Panc1 (cell line): ENCODE measurements at regions not wholly inside any gene's neighbourhood (a gene's known extent, or its start where the extent isn't known, plus 50 kb on each side); places are given as distances from the start of the nearest gene placed in this dataset.
"Not testable (repeated sequence)": the region's sequence is repeated elsewhere in the genome, so short reads cannot be mapped to it uniquely, and the experiment has no call there.

ENCODE experiments used
- ATAC-seq: fragments of 200-7000 bp; cut with Tn5 transposase; 2 replicates; pipeline ENCODE4 v1.9.1; 2020; ENCODE audit warnings: mild to moderate bottlenecking, moderate library complexity
- BruUV-seq: library from RNA; stranded (reverse); fragments of 400-500 nt; replicated peaks from 2 replicates; lab custom pipeline; 2021; lab: Mats Ljungman, UMichigan
- CTCF ChIA-PET: fragments of 300-600 bp; sonication (Branson Sonifier 250); formaldehyde crosslinking; loops from one replicate; lab custom pipeline; 2022; ENCODE audit warnings: antibody characterized with exemption; lab: Charles Lee
- POLR2A ChIA-PET: fragments of 300-600 bp; sonication (Branson Sonifier 250); formaldehyde crosslinking; loops from one replicate; lab custom pipeline; 2022; ENCODE audit warnings: antibody characterized with exemption; lab: Charles Lee
- DNase-seq: peaks from one replicate; pipeline ENCODE4 v3.0.0-alpha.2; 2010; ENCODE audit warnings: low read depth, low spot score
- H3K27ac ChIP-seq: 2 replicates; pipeline ENCODE4 v1.5.1; 2011; ENCODE audit warnings: mild to moderate bottlenecking, low read length, inconsistent platforms
- H3K27me3 ChIP-seq: fragments of 200-500 bp; sonication (Bioruptor generic); 2 replicates; pipeline ENCODE4 v1.6.0; 2014; ENCODE audit warnings: low read length, inconsistent platforms; ENCODE audit not compliant: control insufficient read depth, insufficient read depth
- H3K36me3 ChIP-seq: fragments of 200-500 bp; sonication (Bioruptor generic); 2 replicates; pipeline ENCODE4 v1.5.1; 2014; ENCODE audit warnings: inconsistent platforms, mild to moderate bottlenecking, low read length, moderate library complexity; ENCODE audit not compliant: control insufficient read depth, insufficient read depth
- H3K4me1 ChIP-seq: 2 replicates; pipeline ENCODE4 v1.5.1; 2011; ENCODE audit warnings: inconsistent platforms, mild to moderate bottlenecking, low read length, moderate library complexity; ENCODE audit not compliant: control insufficient read depth, insufficient read depth
- H3K4me3 ChIP-seq, 2 experiments: 2 replicates each; pipeline ENCODE4 v1.5.1; 2011 to 2012; ENCODE audit warnings: low read depth in 2 of 2, low read length in 2 of 2, mild to moderate bottlenecking in 2 of 2, inconsistent platforms in 1 of 2, moderate library complexity in 1 of 2
- H3K9me3 ChIP-seq: fragments of 200-500 bp; sonication (Bioruptor generic); 2 replicates; pipeline ENCODE4 v1.5.1; 2014; ENCODE audit warnings: low read depth, mild to moderate bottlenecking, inconsistent platforms, low read length, moderate library complexity; ENCODE audit not compliant: control insufficient read depth, insufficient read depth
- POLR2AphosphoS5 ChIP-seq: IDR thresholded peaks from 2 replicates; pipeline ENCODE4 v1.6.1; 2012; ENCODE audit warnings: mild to moderate bottlenecking, low read depth, low read length, moderate library complexity
- SIN3A ChIP-seq: IDR thresholded peaks from 2 replicates; pipeline ENCODE4 v1.6.1; 2012; ENCODE audit warnings: low read depth, mild to moderate bottlenecking, low read length, moderate library complexity, borderline replicate concordance; ENCODE audit not compliant: insufficient read depth
- TCF7L2 ChIP-seq: IDR thresholded peaks from 2 replicates; pipeline ENCODE4 v1.6.1; 2011; ENCODE audit warnings: mild to moderate bottlenecking, low read depth, low read length, inconsistent platforms
- in situ Hi-C: cut with HindIII; loops from 2 replicates; pipeline ENCODE4 v1.10.0; 2016; ENCODE audit warnings: low sequenced_read_pairs, low pct_unique_long_range_greater_than_20kb
- intact Hi-C: fragments of 100-400 bp; cut with micrococcal nuclease; formaldehyde crosslinking; loops from one replicate; pipeline ENCODE4 v1.10.0; 2022; ENCODE audit not compliant: unreplicated experiment
- TF ChIP-seq, protein P1 (sequence below): fragments of 450-650 bp; IDR thresholded peaks from 2 replicates; pipeline ENCODE4 v1.5.1; 2017; ENCODE audit warnings: mild to moderate bottlenecking
- TF ChIP-seq, protein P2 (sequence below), 2 experiments: IDR thresholded peaks; 2 replicates each; pipeline ENCODE4 v1.6.1; 2011 to 2012; ENCODE audit warnings: low read depth in 2 of 2, control low read depth in 1 of 2, low read length in 1 of 2, mild to moderate bottlenecking in 1 of 2, moderate library complexity in 1 of 2; ENCODE audit not compliant: insufficient read depth in 1 of 2

DNA sequence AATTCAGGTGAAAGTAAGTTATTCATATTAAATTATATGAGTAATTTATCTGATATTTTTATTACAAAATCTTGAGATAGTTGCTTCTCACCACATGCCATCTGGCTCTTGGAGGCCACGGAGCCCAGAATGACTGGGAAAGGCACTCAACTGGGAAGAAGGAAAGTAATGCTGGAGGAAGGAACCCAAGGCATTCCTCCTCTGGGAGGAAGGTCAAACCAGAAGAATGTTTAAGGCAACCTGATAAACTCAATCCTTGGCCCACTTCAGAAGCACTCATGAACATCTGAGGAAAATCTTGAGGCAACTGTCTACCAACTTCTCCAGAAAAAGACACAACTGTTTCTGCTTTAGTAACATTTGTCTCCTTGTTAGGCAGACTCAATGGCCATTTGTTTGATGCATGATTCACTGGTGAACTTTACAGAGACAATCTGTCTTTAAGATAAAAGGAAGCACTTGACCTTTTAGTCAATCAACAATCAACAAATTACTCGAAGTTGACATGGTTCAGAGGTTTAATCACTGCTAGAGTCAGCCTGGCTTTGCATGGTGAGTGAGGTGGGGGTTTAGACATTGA lies 261.4 kb upstream of the MME start:
- intact Hi-C loops = no loop called here
- Histone ChIP-seq H3K27me3 (no peaks in the 10 kb centered on the region), H3K27ac (no peak overlapping the region), H3K4me3 (no peak overlapping the region), H3K9me3 (no peaks in the 10 kb centered on the region), H3K36me3 (no peaks in the 10 kb centered on the region), H3K4me1 (no peaks in the 10 kb centered on the region)
- POLR2A ChIA-PET = no interaction called here
- ATAC-seq = no peak
- no TSS peak for BruUV-seq
- DNase-seq = no peak
- TF ChIP-seq, protein P1, sequence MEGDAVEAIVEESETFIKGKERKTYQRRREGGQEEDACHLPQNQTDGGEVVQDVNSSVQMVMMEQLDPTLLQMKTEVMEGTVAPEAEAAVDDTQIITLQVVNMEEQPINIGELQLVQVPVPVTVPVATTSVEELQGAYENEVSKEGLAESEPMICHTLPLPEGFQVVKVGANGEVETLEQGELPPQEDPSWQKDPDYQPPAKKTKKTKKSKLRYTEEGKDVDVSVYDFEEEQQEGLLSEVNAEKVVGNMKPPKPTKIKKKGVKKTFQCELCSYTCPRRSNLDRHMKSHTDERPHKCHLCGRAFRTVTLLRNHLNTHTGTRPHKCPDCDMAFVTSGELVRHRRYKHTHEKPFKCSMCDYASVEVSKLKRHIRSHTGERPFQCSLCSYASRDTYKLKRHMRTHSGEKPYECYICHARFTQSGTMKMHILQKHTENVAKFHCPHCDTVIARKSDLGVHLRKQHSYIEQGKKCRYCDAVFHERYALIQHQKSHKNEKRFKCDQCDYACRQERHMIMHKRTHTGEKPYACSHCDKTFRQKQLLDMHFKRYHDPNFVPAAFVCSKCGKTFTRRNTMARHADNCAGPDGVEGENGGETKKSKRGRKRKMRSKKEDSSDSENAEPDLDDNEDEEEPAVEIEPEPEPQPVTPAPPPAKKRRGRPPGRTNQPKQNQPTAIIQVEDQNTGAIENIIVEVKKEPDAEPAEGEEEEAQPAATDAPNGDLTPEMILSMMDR = no peak
- TF ChIP-seq POLR2AphosphoS5 (no peak), TCF7L2 (no peak), SIN3A (no peak)
- TF ChIP-seq, protein P2, sequence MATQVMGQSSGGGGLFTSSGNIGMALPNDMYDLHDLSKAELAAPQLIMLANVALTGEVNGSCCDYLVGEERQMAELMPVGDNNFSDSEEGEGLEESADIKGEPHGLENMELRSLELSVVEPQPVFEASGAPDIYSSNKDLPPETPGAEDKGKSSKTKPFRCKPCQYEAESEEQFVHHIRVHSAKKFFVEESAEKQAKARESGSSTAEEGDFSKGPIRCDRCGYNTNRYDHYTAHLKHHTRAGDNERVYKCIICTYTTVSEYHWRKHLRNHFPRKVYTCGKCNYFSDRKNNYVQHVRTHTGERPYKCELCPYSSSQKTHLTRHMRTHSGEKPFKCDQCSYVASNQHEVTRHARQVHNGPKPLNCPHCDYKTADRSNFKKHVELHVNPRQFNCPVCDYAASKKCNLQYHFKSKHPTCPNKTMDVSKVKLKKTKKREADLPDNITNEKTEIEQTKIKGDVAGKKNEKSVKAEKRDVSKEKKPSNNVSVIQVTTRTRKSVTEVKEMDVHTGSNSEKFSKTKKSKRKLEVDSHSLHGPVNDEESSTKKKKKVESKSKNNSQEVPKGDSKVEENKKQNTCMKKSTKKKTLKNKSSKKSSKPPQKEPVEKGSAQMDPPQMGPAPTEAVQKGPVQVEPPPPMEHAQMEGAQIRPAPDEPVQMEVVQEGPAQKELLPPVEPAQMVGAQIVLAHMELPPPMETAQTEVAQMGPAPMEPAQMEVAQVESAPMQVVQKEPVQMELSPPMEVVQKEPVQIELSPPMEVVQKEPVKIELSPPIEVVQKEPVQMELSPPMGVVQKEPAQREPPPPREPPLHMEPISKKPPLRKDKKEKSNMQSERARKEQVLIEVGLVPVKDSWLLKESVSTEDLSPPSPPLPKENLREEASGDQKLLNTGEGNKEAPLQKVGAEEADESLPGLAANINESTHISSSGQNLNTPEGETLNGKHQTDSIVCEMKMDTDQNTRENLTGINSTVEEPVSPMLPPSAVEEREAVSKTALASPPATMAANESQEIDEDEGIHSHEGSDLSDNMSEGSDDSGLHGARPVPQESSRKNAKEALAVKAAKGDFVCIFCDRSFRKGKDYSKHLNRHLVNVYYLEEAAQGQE (IDR thresholded peaks at IDR 0.05; ENCODE audit: insufficient read depth in 1 of 2, low read depth in 2 of 2, low read length in 1 of 2) = no peak
- CTCF ChIA-PET = no interaction called here
- in situ Hi-C loops = no loop called here

DNA sequence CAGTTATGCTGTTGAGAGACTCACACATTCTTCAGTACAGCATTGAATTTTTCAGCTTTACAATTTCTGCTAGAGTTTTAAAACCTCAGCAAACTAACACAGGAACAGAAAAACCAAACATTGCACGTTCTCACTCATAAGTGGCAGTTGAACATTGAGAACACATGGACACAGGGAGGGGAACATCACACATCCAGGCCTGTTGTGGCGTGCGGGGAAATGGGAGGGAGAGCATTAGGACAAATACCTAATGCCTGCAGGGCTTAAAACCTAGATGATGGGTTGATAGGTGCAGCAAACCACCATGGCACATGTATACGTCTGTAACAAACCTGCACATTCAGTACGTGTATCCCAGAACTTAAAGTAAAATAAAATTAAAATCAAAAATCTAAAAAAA lies 270.1 kb upstream of the MME start:
- H3K4me3 ChIP-seq, H3K27ac ChIP-seq, H3K9me3 ChIP-seq, BruUV-seq, H3K27me3 ChIP-seq, H3K36me3 ChIP-seq, CTCF ChIA-PET, intact Hi-C loops, H3K4me1 ChIP-seq, in situ Hi-C loops, DNase-seq, ATAC-seq: not testable (repeated sequence)
- POLR2A ChIA-PET = interaction anchor here (0.7 kb wide), 1 partner anchor 491 kb away, joined by 3 read pairs; no protein-coding TSS in a partner anchor

DNA sequence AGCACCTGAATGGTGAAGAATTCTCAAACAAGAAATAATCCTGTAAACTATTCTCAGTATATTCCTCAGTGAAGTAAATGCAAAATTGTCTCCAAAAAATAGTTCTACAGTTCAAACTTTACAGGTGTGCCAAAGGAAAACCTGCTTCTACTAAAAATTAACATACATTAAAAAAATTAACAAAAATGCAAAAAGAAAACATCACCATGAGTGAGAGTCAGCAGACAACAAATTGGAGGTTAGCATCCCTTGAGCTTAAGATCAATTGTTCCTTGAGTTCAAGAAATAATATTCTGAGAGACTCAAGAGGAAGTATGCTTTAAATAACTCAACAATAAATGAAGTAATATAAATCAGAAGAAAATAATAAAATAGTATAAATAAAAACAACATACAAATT lies 278.4 kb upstream of the MME start:
- Histone ChIP-seq H3K9me3 (peaks cover 9% of the 10 kb centered on the region; the same call in 1 of the 2 replicates), H3K4me1 (no peaks in the 10 kb centered on the region), H3K36me3 (no peaks in the 10 kb centered on the region), H3K4me3 (no peak overlapping the region), H3K27me3 (no peaks in the 10 kb centered on the region), H3K27ac (no peak overlapping the region)
- no peak for DNase-seq
- ATAC-seq = no peak
- in situ Hi-C loops (no loop called here), intact Hi-C loops (no loop called here)
- TF ChIP-seq, protein P2 (IDR thresholded peaks at IDR 0.05; ENCODE audit: insufficient read depth in 1 of 2, low read depth in 2 of 2, low read length in 1 of 2) = no peak
- TF ChIP-seq POLR2AphosphoS5 (no peak), TCF7L2 (no peak), SIN3A (no peak)
- TF ChIP-seq, protein P1 = no peak
- CTCF ChIA-PET = no interaction called here
- POLR2A ChIA-PET = no interaction called here
- BruUV-seq = no TSS peak
